GM12872 (cell line): ENCODE measurements at regions not wholly inside any gene's neighbourhood (a gene's known extent, or its start where the extent isn't known, plus 50 kb on each side); places are given as distances from the start of the nearest gene placed in this dataset.

Source experiments
- TF ChIP-seq, protein P1 (sequence below): IDR thresholded peaks from 3 replicates; pipeline ENCODE4 v1.5.1; 2011; ENCODE audit warnings: low read depth, mild to moderate bottlenecking, low read length, moderate library complexity; ENCODE audit not compliant: insufficient read depth

DNA sequence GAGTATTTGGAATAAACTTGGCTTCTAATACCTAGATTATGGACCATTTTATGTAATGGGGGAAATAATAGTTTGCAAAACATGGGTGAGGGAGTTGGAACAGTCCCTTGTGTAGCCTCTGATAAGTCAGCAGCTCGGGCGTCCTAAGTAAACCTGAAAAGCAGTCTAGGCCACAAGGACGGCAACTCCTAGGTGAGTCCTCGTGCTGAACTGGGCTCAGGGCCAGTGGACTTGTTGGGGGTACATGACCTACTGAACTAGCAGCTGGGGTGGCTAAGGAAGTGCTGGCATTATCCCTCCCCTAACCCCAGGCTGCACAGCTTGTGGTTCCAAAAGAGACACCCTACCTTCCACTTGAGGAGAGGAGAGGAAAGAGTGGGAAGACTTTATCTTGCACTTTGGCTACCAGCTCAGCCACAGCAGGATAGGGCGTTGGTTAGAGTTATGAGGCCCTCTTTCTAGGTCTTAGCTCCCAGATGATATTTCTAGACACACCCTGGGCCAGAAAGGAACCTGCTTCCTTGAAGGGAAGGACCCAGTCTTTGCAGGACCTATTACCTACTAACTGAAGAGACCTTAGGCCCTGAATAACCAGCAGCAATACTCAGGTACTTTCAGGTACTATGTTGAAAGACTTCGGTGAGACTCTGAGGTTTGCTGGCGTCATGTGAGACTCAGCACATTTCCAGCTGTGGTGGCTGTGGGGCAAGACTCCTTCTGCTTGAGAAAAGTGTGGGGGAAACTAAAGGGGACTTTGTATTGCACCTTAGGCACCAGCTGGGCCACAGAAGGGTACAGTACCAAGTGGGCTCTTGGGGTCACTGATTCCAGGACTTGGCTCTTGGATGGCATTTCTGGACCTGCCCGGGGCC lies 71.0 kb downstream of the AQP4 start:
- TF ChIP-seq, protein P1, sequence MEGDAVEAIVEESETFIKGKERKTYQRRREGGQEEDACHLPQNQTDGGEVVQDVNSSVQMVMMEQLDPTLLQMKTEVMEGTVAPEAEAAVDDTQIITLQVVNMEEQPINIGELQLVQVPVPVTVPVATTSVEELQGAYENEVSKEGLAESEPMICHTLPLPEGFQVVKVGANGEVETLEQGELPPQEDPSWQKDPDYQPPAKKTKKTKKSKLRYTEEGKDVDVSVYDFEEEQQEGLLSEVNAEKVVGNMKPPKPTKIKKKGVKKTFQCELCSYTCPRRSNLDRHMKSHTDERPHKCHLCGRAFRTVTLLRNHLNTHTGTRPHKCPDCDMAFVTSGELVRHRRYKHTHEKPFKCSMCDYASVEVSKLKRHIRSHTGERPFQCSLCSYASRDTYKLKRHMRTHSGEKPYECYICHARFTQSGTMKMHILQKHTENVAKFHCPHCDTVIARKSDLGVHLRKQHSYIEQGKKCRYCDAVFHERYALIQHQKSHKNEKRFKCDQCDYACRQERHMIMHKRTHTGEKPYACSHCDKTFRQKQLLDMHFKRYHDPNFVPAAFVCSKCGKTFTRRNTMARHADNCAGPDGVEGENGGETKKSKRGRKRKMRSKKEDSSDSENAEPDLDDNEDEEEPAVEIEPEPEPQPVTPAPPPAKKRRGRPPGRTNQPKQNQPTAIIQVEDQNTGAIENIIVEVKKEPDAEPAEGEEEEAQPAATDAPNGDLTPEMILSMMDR: no peak

DNA sequence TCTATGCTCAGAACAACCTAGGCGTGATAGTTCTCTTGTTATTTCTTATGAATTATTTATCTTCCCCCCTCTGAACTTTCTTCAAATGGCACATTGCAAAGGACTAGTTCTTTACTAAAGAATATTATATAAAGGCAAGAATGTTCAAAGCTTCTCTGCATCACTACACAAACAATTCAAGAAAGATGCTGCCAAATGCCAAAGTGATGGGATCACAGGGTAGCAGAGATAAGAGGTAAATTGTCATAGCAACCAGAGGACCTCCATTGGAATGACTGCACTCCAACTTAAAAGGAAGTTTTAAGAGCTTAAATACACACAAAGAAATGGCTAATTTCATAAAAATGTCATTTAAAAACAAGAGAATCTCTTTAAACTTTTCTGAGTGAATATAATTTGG lies 72.8 kb downstream of the AQP4 start:
- TF ChIP-seq, protein P1: no peak

DNA sequence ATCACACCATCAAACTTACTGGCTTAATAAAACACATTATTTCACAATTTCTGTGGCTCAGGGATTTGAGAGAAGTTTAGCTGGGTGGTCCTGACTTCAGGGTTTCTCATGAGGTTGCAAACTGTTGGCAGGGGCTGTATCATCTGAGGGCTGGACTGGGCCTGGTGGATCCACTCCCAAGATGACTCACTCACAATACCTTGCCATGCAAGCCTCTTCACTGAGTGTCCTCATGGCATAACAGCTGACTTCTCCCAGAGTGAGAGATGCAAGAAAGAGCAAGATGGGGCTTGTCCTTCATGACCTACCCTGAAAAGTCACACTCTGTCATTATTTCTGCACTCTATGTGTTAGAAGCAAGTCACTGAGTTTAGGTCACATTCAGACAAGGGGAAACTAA lies 73.8 kb downstream of the AQP4 start:
- TF ChIP-seq, protein P1: no peak

DNA sequence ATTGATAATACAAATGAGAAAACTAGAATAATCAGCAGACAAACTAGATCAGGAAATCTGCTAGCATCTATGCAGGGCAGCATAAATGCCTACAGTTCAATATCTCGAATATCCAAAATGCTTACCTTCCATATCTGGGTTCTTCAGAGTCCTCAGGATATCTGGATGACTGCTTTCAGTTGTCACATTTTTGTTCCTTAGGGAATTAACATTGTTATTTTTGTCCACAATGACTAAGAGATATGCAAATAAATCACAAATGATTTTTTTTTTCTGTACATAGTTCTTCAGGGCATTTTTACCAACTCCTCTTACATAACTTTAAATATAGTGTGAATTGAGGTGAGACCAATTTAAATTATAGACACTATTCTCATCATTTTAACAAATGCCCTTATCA lies 80.9 kb downstream of the AQP4 start:
- TF ChIP-seq, protein P1: no peak

DNA sequence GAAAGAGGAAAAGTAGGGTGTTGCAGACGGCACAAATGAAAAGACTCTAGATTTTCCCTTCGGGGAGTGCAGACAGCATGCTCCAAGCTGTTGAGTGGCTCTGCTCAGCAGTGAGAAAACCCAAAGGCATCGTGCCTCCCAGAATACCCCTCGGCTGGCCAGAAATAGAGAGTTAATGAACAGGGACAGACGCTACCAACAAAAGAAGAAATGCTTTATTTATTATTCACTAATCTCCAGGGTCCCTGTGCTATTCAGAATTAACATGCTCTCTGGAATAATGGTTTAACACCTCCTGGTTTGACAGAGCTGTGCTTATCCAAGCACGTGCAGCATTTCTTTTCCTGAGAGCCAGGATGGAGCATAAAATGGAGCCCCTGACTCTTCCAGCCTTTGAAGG lies 82.3 kb downstream of the AQP4 start:
- TF ChIP-seq, protein P1: no peak

DNA sequence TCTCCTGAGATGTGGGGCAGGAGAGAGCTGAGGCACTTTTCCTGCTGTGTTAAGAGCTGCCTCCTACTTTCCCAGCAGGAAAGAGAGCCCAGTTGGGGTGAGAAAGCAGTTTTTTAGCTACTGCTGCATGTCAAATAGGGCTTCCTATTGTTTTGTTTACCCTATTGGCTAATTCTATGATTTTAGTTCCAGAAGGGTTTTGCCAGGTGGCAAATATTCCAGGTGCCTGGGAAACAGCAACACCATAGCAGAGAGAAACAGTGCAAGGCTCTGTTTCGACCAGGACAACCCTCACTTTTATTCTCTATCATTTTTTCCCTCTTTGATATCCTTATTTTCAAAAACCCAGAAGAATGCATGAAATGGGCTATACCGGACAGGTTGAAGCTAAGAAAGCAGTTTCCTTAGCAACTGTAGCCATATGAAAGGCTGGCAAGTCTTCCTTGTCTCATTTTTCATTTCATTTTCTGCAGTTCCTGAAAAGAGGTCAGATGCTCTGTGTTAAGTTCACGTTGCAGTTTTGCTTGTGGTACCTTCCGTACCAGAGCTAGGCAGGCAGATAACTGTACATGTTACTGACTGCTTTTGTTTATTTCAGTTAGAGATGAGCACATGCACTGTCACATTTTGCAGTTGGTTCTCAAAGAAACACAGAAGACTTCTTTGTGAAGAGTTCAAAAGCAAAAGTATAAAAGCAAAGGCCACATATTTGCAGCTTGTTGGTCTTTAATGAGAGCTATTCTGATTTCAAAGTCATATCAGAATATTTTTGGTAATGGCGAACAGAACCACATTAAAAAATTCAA lies 84.8 kb downstream of the AQP4 start:
- TF ChIP-seq, protein P1: no peak

DNA sequence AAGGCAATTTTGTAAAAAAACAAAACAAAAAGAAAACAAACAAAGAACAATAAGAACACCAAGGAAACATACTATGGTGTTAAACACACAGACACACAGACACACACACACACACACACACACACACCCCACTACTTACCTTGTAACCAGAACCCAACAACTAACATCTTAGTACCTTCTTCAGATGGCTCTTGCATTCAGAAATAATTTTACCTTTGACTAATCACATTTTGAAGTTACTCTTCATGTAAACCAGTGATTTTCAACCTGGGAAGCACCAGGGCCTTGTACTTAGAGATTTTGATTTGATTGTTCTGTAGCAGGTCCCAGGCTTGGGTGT lies 87.5 kb downstream of the AQP4 start:
- TF ChIP-seq, protein P1: no peak
